ENCODE measurements at regions not wholly inside any gene's neighbourhood (a gene's known extent, or its start where the extent isn't known, plus 50 kb on each side); places are given as distances from the start of the nearest gene placed in this dataset.

GRCh38 chr4:152157629-152158028 lies 378.3 kb downstream of the FBXW7 start:
- no peak for TF ChIP-seq CTCF (IDR thresholded peaks at IDR 0.05; ENCODE audit: unreplicated experiment)
- Mint-ChIP-seq H3K4me1 (ENCODE audit: low read depth) (no peaks in the 10 kb centered on the region), H3K27me3 (peaks cover 7% of the 10 kb centered on the region), H3K4me3 (ENCODE audit: low read depth) (no peak overlapping the region), H3K9me3 (ENCODE audit: low read depth) (no peaks in the 10 kb centered on the region), H3K27ac (no peak overlapping the region), H3K36me3 (ENCODE audit: insufficient read depth) (no peaks in the 10 kb centered on the region)
- DNase-seq (ENCODE audit: low spot score, unreplicated experiment), result no peak

GRCh38 chr4:152156442-152156841 lies 379.4 kb downstream of the FBXW7 start:
- Mint-ChIP-seq H3K4me1 (ENCODE audit: low read depth) (no peaks in the 10 kb centered on the region), H3K4me3 (ENCODE audit: low read depth) (no peak overlapping the region), H3K27ac (no peak overlapping the region), H3K36me3 (ENCODE audit: insufficient read depth) (no peaks in the 10 kb centered on the region), H3K9me3 (ENCODE audit: low read depth) (no peaks in the 10 kb centered on the region), H3K27me3 (peaks cover 6% of the 10 kb centered on the region)
- DNase-seq (ENCODE audit: low spot score, unreplicated experiment), result no peak
- TF ChIP-seq CTCF (IDR thresholded peaks at IDR 0.05; ENCODE audit: unreplicated experiment), result no peak

GRCh38 chr4:152155070-152155469 lies 380.8 kb downstream of the FBXW7 start:
- DNase-seq (ENCODE audit: low spot score, unreplicated experiment), result no peak
- no peak for TF ChIP-seq CTCF (IDR thresholded peaks at IDR 0.05; ENCODE audit: unreplicated experiment)
- H3K4me1 Mint-ChIP-seq (ENCODE audit: low read depth), result no peaks in the 10 kb centered on the region
- H3K27me3 Mint-ChIP-seq, result peaks cover 3% of the 10 kb centered on the region
- no peak overlapping the region for H3K4me3 Mint-ChIP-seq (ENCODE audit: low read depth)
- H3K36me3 Mint-ChIP-seq (ENCODE audit: insufficient read depth), result no peaks in the 10 kb centered on the region
- H3K9me3 Mint-ChIP-seq (ENCODE audit: low read depth), result no peaks in the 10 kb centered on the region
- no peak overlapping the region for H3K27ac Mint-ChIP-seq

GRCh38 chr4:152154433-152154832 lies 381.5 kb downstream of the FBXW7 start:
- no peak for DNase-seq (ENCODE audit: low spot score, unreplicated experiment)
- H3K27ac Mint-ChIP-seq, result no peak overlapping the region
- peaks cover 3% of the 10 kb centered on the region for H3K27me3 Mint-ChIP-seq
- H3K4me3 Mint-ChIP-seq (ENCODE audit: low read depth), result no peak overlapping the region
- no peaks in the 10 kb centered on the region for H3K9me3 Mint-ChIP-seq (ENCODE audit: low read depth)
- no peaks in the 10 kb centered on the region for H3K4me1 Mint-ChIP-seq (ENCODE audit: low read depth)
- TF ChIP-seq CTCF (IDR thresholded peaks at IDR 0.05; ENCODE audit: unreplicated experiment), result no peak
- no peaks in the 10 kb centered on the region for H3K36me3 Mint-ChIP-seq (ENCODE audit: insufficient read depth)

GRCh38 chr4:152153476-152154270 lies 382.2 kb downstream of the FBXW7 start:
- Mint-ChIP-seq H3K27me3 (peaks cover 3% of the 10 kb centered on the region), H3K4me3 (ENCODE audit: low read depth) (no peak overlapping the region), H3K4me1 (ENCODE audit: low read depth) (no peaks in the 10 kb centered on the region), H3K27ac (no peak overlapping the region), H3K9me3 (ENCODE audit: low read depth) (no peaks in the 10 kb centered on the region), H3K36me3 (ENCODE audit: insufficient read depth) (no peaks in the 10 kb centered on the region)
- no peak for TF ChIP-seq CTCF (IDR thresholded peaks at IDR 0.05; ENCODE audit: unreplicated experiment)
- no peak for DNase-seq (ENCODE audit: low spot score, unreplicated experiment)

Data from progenitor cell of endocrine pancreas (in vitro differentiated cells).